GM19452 (cell line): ENCODE measurements at regions not wholly inside any gene's neighbourhood (a gene's known extent, or its start where the extent isn't known, plus 50 kb on each side); places are given as distances from the start of the nearest gene placed in this dataset.
"Not testable (repeated sequence)": the region's sequence is repeated elsewhere in the genome, so short reads cannot be mapped to it uniquely, and the experiment has no call there.

ENCODE experiments used
- ATAC-seq: cut with Tn5 transposase; IDR thresholded peaks from one replicate; pipeline ENCODE4 v1.9.1; 2021; ENCODE audit not compliant: unreplicated experiment

GRCh38 chr15:70378126-70379031 lies 280.7 kb upstream of the TLE3 start:
- no peak for ATAC-seq

- no peak for ATAC-seq
Observed at GRCh38 chr15:70376929-70377691, 279.4 kb upstream of the TLE3 start.

GRCh38 chr15:70376031-70376928 lies 278.6 kb upstream of the TLE3 start:
- no peak for ATAC-seq

- no peak for ATAC-seq
Observed at GRCh38 chr15:70375586-70375985, 277.9 kb upstream of the TLE3 start.

GRCh38 chr15:70375006-70375431 lies 277.3 kb upstream of the TLE3 start:
- no peak for ATAC-seq

GRCh38 chr15:70374096-70374495 lies 276.4 kb upstream of the TLE3 start:
- no peak for ATAC-seq

GRCh38 chr15:70373439-70373838 lies 275.7 kb upstream of the TLE3 start:
- not testable (repeated sequence) for ATAC-seq

GRCh38 chr15:70367913-70368705 lies 270.4 kb upstream of the TLE3 start:
- not testable (repeated sequence) for ATAC-seq

- ATAC-seq = not testable (repeated sequence)
Observed at GRCh38 chr15:70364023-70364422, 266.3 kb upstream of the TLE3 start.

GRCh38 chr15:70362886-70363285 lies 265.2 kb upstream of the TLE3 start:
- no peak for ATAC-seq

- ATAC-seq = no peak
Observed at GRCh38 chr15:70362350-70362749, 264.6 kb upstream of the TLE3 start.

- no peak for ATAC-seq
Observed at GRCh38 chr15:70361891-70362290, 264.2 kb upstream of the TLE3 start.

GRCh38 chr15:70361106-70361505 lies 263.4 kb upstream of the TLE3 start:
- ATAC-seq = no peak

- no peak for ATAC-seq
Observed at GRCh38 chr15:70358871-70359647, 261.3 kb upstream of the TLE3 start.

- no peak for ATAC-seq
Observed at GRCh38 chr15:70358011-70358819, 260.5 kb upstream of the TLE3 start.

GRCh38 chr15:70357453-70357852 lies 259.7 kb upstream of the TLE3 start:
- ATAC-seq = no peak

GRCh38 chr15:70356919-70357318 lies 259.2 kb upstream of the TLE3 start:
- ATAC-seq = no peak

- no peak for ATAC-seq
Observed at GRCh38 chr15:70356062-70356860, 258.5 kb upstream of the TLE3 start.
